ENCODE measurements at regions not wholly inside any gene's neighbourhood (a gene's known extent, or its start where the extent isn't known, plus 50 kb on each side); places are given as distances from the start of the nearest gene placed in this dataset.

- TF ChIP-seq CTCF (conservative IDR thresholded peaks at IDR 0.05; ENCODE audit: low read depth, low read length), result no peak
- no peak for TF ChIP-seq EZH2 (IDR thresholded peaks at IDR 0.05; ENCODE audit: borderline replicate concordance, low read depth, low read length, poor library complexity, severe bottlenecking)
Observed at GRCh38 chr6:115004204-115004603, 661.4 kb upstream of the HS3ST5 start.

All from A673 (cell line).